ENCODE measurements at regions not wholly inside any gene's neighbourhood (a gene's known extent, or its start where the extent isn't known, plus 50 kb on each side); places are given as distances from the start of the nearest gene placed in this dataset.
"Not testable (repeated sequence)": the region's sequence is repeated elsewhere in the genome, so short reads cannot be mapped to it uniquely, and the experiment has no call there.

DNA sequence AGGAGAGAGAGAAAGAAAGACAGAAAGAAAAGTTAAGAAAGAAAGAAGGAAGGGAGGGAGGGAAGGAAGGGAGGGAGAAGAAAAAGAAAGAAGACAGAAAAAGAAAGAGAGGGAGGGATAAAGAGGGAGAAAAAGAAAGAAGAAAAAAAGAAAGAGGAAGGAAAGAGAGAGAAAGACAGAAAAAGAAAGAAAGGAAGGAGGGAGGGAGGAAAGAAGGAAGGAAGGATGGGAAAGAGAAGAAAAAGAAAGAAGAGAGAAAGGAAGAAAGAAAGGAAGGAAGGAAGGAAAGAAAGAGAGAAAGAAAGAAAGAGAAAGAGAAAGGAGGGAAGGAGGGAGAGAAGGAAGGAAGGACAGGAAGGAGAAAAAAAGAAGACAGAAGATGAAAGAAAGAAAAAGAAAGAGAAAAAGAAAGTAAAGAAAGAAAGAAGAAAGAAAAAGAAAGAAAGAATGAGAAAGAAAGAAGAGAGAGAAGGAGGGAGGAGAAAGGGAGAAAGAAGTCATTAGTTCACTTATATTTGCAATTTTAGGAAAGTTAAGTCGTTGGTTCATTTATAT, 567.2 kb upstream of the CBLB start:
- TF ChIP-seq, protein P1, sequence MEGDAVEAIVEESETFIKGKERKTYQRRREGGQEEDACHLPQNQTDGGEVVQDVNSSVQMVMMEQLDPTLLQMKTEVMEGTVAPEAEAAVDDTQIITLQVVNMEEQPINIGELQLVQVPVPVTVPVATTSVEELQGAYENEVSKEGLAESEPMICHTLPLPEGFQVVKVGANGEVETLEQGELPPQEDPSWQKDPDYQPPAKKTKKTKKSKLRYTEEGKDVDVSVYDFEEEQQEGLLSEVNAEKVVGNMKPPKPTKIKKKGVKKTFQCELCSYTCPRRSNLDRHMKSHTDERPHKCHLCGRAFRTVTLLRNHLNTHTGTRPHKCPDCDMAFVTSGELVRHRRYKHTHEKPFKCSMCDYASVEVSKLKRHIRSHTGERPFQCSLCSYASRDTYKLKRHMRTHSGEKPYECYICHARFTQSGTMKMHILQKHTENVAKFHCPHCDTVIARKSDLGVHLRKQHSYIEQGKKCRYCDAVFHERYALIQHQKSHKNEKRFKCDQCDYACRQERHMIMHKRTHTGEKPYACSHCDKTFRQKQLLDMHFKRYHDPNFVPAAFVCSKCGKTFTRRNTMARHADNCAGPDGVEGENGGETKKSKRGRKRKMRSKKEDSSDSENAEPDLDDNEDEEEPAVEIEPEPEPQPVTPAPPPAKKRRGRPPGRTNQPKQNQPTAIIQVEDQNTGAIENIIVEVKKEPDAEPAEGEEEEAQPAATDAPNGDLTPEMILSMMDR (IDR thresholded peaks at IDR 0.05; ENCODE audit: insufficient read depth, low read depth, low read length), result no peak
- CTCF ChIA-PET, result no interaction called here
- Histone ChIP-seq H3K27me3 (ENCODE audit: control insufficient read depth, insufficient read depth, low read length) (no peaks in the 10 kb centered on the region), H3K36me3 (ENCODE audit: control insufficient read depth, insufficient read depth, low read length) (no peaks in the 10 kb centered on the region), H3K4me3 (ENCODE audit: low read depth, low read length) (no peak overlapping the region)
- POLR2A ChIA-PET, result no interaction called here
- DNase-seq (ENCODE audit: low read depth), result no peak

DNA sequence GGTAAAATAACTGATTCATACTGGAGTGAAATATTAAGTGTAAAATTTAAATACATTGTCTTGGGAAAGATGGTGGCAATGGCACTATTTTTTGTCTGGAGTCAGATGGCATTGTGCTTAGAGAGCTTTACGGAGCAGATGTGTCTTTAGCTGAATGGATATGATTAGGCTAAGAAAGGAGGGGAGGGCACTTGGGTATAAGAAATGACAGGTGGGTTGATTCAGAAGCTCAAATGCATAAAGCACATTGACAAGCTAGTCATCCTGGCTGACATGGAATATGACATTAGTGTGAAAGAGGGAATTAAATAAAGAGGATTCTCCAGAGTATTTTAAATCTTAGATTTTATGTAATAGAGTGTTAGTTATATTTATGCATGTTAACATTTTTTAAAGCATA, 570.1 kb upstream of the CBLB start:
- Histone ChIP-seq H3K27me3 (ENCODE audit: control insufficient read depth, insufficient read depth, low read length) (no peaks in the 10 kb centered on the region), H3K4me3 (ENCODE audit: low read depth, low read length) (no peak overlapping the region), H3K36me3 (ENCODE audit: control insufficient read depth, insufficient read depth, low read length) (no peaks in the 10 kb centered on the region)
- ChIA-PET POLR2A (no interaction called here), CTCF (interaction anchor here (1.3 kb wide), 1 partner anchor 8 kb away, joined by 3 read pairs; no protein-coding TSS in a partner anchor)
- no peak for DNase-seq (ENCODE audit: low read depth)
- TF ChIP-seq, protein P1 (IDR thresholded peaks at IDR 0.05; ENCODE audit: insufficient read depth, low read depth, low read length), result no peak

DNA sequence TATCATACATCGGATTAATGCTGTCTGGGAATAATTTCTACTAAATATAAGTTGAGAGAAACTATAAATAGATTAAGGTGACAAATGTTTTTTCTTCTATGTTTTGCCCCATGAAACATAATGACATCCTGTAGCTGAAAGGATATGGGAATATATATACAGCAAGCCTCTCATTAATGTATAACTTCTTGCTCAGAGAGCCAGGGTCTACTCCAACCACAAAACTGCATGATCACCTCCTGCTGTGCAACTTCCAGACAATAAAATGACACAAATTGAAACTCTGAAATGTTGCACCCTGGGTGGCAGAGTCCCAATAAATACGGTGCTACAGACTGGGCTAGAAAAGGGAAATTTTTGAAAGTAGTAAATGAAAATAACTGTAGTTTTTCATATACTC, 571.9 kb upstream of the CBLB start:
- TF ChIP-seq, protein P1 (IDR thresholded peaks at IDR 0.05; ENCODE audit: insufficient read depth, low read depth, low read length), result no peak
- no peaks in the 10 kb centered on the region for H3K36me3 ChIP-seq (ENCODE audit: control insufficient read depth, insufficient read depth, low read length)
- H3K4me3 ChIP-seq (ENCODE audit: low read depth, low read length), result no peak overlapping the region
- ChIA-PET POLR2A (no interaction called here), CTCF (no interaction called here)
- no peaks in the 10 kb centered on the region for H3K27me3 ChIP-seq (ENCODE audit: control insufficient read depth, insufficient read depth, low read length)
- DNase-seq (ENCODE audit: low read depth), result no peak

DNA sequence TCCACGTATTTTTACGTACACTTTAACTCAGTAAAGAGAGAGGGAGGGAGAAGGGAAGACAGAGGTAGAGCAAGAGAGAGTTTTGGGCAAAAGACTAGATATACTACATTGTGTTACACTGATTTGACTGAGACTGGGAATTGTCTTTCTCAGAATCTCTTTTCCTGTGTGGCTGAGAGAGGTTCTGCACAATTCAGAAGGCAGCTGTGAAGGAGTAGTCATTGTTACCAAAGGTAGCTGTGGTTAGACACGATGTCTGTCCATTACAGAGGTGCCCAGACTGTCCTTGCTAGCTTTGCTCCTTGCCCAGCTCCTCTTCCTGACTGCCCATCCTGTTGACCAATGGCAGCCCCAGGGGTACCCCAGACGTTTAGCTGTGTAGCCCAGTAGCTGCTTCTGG, 577.5 kb upstream of the CBLB start:
- TF ChIP-seq, protein P1 (IDR thresholded peaks at IDR 0.05; ENCODE audit: insufficient read depth, low read depth, low read length), result no peak
- POLR2A ChIA-PET, result no interaction called here
- Histone ChIP-seq H3K27me3 (ENCODE audit: control insufficient read depth, insufficient read depth, low read length) (no peaks in the 10 kb centered on the region), H3K4me3 (ENCODE audit: low read depth, low read length) (no peak overlapping the region), H3K36me3 (ENCODE audit: control insufficient read depth, insufficient read depth, low read length) (no peaks in the 10 kb centered on the region)
- DNase-seq (ENCODE audit: low read depth), result no peak
- CTCF ChIA-PET, result no interaction called here

DNA sequence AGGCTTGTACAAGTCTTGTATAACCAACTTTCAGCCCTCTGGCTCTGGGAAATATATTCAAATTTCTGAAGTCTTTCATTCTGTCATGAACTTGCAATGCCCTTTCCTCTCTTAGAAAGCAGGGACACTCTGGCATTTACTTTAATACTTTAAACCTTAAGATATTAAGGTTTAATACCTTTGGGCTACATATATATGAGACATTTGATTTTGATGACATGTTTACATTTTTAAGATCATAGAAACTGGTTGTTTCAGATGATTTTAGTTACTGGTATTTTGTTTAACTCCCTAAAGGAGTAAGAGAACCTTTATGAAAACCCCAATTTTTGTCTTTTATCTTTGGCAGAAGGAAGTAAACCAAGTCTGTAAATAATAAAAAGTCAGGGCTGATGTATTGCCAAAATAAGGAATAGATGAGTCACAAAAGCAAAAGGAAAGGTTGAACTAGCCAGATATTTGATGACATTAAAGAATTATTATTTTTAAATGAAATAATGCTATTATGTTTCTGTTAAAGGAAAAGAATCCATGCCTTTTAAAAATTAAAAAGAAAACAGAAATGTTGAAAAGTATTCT, 579.0 kb upstream of the CBLB start:
- no peak overlapping the region for H3K4me3 ChIP-seq (ENCODE audit: low read depth, low read length)
- POLR2A ChIA-PET, result no interaction called here
- no peaks in the 10 kb centered on the region for H3K36me3 ChIP-seq (ENCODE audit: control insufficient read depth, insufficient read depth, low read length)
- DNase-seq (ENCODE audit: low read depth), result no peak
- no peaks in the 10 kb centered on the region for H3K27me3 ChIP-seq (ENCODE audit: control insufficient read depth, insufficient read depth, low read length)
- CTCF ChIA-PET, result no interaction called here
- TF ChIP-seq, protein P1 (IDR thresholded peaks at IDR 0.05; ENCODE audit: insufficient read depth, low read depth, low read length), result no peak

DNA sequence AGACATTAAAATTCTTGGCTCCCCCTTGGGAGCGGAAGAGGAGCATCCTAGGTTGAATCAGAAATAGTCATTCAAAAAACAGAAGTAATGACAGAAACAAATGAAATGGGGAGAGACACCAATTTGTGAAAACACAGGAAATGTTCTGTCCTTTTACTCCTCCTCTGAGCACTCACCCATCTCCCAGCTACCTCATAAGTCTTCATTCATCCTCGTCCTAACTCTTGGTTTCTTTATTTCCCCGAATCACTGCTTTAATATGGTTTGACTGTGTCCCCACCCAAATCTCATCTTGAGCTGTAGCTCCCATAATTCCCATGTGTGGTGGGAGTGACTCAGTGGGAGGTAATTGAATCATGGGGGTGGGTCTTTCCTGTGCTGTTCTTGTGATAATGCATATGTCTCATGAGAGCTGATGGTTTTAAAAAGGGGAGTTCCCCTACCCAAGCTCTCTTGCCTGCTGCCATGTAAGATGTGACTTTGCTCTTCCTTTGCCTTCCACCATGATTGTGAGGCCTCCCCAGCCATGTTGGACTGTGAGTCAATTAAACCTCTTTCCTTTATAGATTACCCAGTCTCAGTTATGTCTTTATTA, 579.7 kb upstream of the CBLB start:
- POLR2A ChIA-PET; H3K36me3 ChIP-seq (ENCODE audit: control insufficient read depth, insufficient read depth, low read length); H3K27me3 ChIP-seq (ENCODE audit: control insufficient read depth, insufficient read depth, low read length); H3K4me3 ChIP-seq (ENCODE audit: low read depth, low read length); CTCF ChIA-PET; DNase-seq (ENCODE audit: low read depth): not testable (repeated sequence)
